ENCODE measurements at regions not wholly inside any gene's neighbourhood (a gene's known extent, or its start where the extent isn't known, plus 50 kb on each side); places are given as distances from the start of the nearest gene placed in this dataset.

- TF ChIP-seq RXRA (IDR thresholded peaks at IDR 0.05) (no peak), TAF1 (conservative IDR thresholded peaks at IDR 0.05) (no peak), CTCF (IDR thresholded peaks at IDR 0.05; ENCODE audit: low read depth, low read length, missing input control) (no peak), SP1 (IDR thresholded peaks at IDR 0.05) (no peak), YY1 (IDR thresholded peaks at IDR 0.05) (no peak), JUND (IDR thresholded peaks at IDR 0.05) (no peak), RAD21 (IDR thresholded peaks at IDR 0.05) (no peak), REST (IDR thresholded peaks at IDR 0.05) (no peak), HNF4G (IDR thresholded peaks at IDR 0.05) (no peak), MAX (IDR thresholded peaks at IDR 0.05) (no peak), FOXA1 (IDR thresholded peaks at IDR 0.05) (no peak), ATF3 (IDR thresholded peaks at IDR 0.05) (no peak), GABPA (IDR thresholded peaks at IDR 0.05 in 1 of 2, conservative IDR thresholded peaks at IDR 0.05 in 1 of 2) (no peak)
Measured at GRCh38 chr12:91920741-91921140, 224.9 kb downstream of the BTG1 start.

Data from liver (tissue), 3 donors.